NCI-H2081 (cell line): ENCODE measurements at regions not wholly inside any gene's neighbourhood (a gene's known extent, or its start where the extent isn't known, plus 50 kb on each side); places are given as distances from the start of the nearest gene placed in this dataset.
"Not testable (repeated sequence)": the region's sequence is repeated elsewhere in the genome, so short reads cannot be mapped to it uniquely, and the experiment has no call there.

Experiments
- DNase-seq, 2 experiments: peaks; one replicate each; lab custom pipeline; 2025; lab: John Stamatoyannopoulos, UW

DNA sequence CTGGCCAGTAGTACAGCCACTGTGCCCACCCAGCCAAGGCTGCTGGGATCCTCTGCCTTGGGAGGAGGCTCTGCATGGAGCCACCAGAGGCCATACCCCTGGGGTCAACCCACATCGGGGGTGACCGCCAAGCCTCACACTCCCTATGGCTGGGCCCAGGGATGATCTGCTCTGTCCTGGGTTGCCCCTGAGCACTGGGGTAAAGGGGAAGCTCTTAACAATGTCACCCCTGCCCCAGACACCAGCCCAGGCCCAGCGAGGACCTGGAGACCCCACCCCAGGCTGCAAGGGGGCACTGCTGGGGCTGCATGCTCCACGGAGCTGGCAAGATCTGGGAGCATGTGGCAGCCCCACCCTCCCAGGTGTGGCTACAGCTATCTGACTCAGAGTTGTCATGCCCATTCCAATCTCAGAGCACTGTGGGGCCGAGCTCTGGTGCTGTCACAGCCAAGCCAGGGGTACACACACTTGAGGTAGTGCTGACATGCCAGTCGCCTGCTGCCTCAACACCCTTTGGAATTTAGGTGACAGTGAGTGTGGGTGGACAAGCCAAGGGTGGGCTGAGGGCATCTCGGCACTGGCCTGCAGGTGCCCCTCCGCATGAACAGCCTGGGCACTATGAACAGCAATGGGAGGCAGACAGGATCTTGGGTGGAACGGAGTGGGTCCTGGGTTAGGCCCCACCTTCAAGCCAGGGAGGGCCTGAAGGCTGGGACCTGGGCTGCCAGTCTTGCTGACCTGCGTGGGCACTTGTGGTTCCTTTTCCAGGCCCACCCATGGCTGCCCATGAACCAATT, 427.7 kb downstream of the LRRIQ3 start:
- no peak for DNase-seq

GRCh38 chr1:73766786-73767348, 431.1 kb downstream of the LRRIQ3 start:
- no peak for DNase-seq

DNA sequence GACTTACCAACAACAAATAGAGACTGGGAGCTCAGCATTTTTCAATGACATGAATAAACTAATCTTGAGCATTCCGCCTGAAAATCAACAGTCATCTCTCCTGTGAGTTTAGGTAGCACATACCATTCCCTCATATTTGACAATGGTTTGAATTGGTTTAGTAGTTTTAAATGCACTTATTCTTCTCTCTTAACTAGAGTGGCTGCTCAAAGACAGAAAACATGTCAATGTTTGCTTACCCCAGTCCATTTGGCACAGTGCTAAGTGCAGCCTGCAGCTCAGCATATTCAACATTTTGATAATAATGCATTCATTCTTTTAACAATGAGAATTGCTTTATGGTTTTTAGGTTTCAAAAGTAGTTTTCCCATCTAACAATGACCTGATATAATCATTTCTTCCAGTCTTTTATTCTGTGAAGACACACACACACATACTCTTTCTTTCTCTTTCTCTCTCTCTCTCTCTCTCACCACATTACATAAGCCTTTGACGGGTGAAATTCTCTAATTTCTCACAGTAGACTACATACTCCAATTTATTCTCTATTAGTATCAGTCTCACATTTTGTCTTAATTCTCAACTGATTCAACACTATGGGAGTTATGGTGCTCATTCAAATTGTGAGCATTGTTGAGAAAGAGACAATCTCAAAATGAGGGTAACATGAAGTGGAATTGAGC, 432.3 kb downstream of the LRRIQ3 start:
- peak in 1 of 2 experiments; percentile 47 for DNase-seq

GRCh38 chr1:73761559-73761958, 436.4 kb downstream of the LRRIQ3 start:
- DNase-seq, result no peak

DNA sequence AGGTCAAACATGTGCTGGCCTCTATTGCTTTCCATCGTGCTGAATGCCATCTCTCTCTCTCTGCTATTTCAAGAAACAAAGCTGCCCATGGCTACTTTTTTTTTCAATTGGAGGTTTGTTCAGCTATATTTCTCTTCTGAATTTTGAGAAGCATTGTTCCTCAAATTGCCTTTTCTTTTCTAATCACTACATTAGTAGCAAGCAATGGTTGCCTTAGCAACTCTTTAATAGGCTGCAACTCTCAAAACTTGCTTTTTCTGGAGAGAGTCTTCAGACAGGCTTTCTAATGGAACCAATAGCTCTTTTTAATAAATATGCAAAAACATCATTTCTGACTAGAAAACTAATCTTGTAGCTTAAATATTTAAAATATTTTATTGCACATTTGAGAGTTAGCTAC, 439.0 kb downstream of the LRRIQ3 start:
- DNase-seq, result no peak

DNA sequence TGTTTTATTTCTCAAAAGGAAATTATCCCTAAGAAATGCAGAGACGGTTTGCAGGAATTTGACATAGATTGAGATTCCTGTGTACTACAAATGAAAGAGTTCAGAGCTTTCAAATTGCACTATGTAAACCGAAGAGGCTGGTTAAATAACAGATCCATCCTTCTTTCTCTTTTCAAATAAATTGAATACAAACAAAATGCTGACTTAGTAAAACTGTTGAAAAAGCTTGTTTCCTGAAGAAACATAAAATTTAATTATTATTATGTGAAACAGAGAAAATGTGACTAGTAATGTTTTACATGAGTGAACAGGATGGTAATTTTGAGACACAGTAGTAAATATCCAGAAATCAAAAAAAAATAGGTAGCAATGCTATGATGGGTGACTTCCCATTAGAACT, 441.2 kb downstream of the LRRIQ3 start:
- DNase-seq, result no peak

GRCh38 chr1:73755649-73756048, 442.3 kb downstream of the LRRIQ3 start:
- no peak for DNase-seq

GRCh38 chr1:73749996-73750395, 448.0 kb downstream of the LRRIQ3 start:
- DNase-seq, result no peak

GRCh38 chr1:73744985-73745384, 453.0 kb downstream of the LRRIQ3 start:
- no peak for DNase-seq

- no peak for DNase-seq
These were observed 461.9 kb downstream of the LRRIQ3 start for GRCh38 chr1:73736125-73736524.

DNA sequence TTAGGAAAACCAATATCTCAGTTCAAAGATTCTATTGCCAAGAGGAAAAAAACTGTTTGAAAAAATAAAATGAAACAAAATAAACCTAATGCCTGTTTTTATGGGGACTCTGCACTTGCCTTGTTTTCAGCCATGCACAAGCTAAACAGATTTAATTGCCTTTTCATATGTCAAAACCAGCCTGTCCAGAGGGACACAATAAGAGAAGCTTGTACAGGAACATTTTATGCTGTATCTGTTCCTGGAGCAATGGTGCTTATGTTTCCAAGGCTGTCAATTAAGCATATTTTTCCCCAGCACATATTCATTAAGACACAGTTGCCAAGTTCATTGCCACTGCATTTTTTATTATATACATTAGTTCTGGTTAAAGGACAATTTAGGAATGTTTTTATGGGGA, 470.9 kb downstream of the LRRIQ3 start:
- DNase-seq, result no peak

DNA sequence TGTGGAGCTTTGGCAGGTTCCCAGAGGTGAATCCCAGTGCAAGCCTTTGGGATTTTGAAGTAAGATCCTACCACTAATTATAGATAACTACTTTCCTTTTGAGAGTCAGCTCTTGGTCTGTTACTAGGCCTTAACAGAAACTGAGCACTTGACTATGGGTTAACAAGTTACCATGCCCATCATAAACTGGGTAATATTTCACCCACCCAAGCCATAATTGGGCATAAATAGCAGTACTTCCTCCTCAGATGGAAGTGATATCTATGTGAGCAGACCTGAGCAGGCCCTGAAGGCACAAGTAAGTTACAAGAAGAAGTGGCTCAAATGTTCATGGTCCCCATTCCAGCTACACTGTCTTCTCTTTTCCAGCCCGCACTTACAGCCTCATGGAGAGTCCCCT, 475.9 kb downstream of the LRRIQ3 start:
- DNase-seq, result no peak

GRCh38 chr1:73717976-73718375, 480.0 kb downstream of the LRRIQ3 start:
- no peak for DNase-seq

DNA sequence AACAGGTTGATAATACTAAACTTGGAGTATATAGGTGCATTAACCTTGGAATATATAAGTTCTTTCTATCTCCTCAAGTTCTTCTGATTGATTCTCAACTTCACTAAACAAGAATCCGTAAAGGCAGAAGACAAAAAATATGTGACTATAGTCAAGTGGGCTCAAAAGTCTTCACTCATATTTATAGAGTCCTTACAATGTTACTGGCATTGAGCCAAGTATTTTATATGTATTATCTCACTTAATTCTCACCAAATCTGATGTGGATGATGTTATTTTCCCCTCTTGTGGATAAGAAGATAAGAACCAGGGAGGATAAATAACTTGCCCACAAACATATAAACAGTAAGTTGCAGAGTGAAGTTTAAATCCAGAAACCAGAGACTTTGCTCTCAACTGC, 486.9 kb downstream of the LRRIQ3 start:
- no peak for DNase-seq

DNA sequence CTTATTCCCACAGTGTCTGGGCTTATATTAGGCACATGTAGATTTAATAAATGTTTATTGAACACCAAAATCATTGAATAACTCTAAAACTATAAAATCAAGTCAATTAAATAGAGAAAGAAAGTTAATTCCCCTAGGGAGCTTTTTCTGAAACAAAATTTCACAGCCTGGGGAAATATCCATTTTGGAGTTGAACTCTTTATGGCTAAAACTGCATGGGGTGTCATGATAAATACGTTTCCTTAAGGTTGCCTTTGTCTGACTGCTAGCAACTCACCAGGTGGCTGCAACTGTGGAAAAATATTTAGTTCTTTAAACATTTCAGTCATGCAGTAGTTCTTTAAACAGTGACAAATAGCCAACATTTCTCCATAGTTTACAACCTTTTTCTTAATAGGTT, 496.1 kb downstream of the LRRIQ3 start:
- peak; percentile 27 to 73 for DNase-seq

DNA sequence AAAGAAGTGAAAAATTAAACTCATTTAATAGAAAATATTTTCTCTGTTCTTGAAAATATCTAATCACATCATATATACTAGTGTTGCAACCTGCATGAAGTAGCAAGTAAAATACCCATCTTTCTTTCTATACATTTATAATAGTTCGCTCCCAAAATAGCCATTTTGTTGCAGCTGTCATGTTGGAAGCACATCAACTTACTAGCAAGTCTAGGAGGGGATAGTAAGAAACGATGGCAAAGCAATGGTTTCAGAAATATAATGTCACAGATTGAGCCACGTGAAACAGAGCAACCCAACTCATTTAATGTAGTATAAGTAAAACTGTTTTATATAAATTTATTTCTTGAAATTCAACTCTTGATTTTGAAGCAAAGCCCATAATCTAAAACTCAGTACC, 521.8 kb downstream of the LRRIQ3 start:
- no peak for DNase-seq

DNA sequence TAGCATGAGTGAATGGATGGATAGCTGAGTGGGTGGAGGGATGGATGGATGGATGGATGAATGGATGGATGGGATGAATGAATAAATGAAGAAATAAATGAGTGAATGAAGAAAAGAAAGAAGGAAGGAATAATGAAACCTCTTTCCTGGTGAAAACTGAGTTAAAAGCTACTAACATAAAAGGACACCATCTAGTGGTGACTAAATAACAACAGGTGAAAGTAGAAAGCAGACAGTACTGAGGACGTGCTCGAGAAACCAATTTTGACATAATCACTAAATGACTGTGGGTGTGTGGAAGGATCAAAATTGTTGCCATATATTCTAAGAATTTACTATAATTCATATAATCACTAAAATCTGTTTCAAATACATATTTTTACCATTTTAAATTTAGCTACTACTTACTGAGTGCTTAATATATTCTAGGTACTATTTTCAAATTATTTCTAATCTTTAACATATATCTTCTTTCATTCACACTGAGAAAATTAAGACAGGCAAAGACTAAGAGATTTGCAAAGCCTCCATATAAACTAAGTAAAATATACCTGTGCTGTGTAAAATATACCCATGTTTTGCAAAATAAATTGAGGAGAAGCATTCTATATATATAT, 522.9 kb downstream of the LRRIQ3 start:
- DNase-seq, result peak; percentile 32 to 49

- peak in 1 of 2 experiments; percentile 46 for DNase-seq
These were observed 524.0 kb downstream of the LRRIQ3 start for GRCh38 chr1:73673971-73674370.

DNA sequence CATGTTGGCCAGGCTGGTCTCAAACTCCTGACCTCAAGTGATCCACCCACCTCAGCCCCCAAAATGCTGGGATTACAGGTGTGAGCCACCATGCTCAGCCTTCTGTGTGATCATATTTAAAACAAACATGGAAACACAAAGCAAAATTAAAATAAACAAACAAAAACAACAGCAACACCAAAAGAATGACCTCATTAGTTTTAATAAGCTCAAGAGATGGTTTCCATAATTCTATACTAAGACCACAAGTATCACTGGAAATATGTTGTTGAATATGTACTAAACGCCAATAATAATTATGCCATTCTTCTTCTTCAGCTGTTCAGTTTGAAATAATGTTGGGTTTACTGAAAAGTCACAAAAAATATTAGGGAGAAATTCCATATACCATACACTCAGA, 526.4 kb downstream of the LRRIQ3 start:
- DNase-seq, result no peak

DNA sequence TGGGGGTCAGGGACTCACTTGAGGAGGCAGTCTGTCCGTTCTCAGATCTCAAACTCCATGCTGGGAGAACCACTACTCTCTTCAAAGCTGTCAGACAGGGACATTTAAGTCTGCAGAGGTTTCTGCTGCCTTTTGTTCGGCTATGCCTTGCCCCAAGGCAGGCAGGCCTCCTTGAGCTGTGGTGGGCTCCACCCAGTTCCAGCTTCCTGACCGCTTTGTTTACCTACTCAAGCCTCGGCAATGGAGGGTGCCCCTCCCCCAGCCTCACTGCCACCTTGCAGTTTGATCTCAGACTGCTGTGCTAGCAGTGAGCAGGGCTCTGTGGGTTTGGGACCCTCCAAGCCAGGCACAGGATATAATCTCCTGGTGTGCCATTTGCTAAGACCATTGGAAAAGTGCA, 530.0 kb downstream of the LRRIQ3 start:
- not testable (repeated sequence) for DNase-seq

DNA sequence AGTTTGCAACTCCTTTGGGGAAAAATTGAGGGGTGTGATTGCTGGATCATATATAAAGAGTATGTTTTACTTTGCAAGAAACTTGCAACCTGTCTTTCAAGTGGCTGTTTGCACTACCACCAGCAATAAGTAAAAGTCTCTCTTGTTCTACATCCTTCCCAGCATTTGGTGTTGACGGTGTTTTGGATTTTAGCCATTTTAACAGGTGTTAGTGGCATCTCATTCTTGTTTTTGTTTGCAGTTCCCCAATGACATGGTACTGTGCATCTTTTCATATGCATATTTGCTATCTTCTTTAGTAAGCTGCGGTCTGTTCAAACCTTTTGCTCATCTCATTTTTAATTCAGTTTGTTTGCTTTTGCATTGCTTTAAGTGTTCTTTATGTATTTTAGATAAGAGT, 535.5 kb downstream of the LRRIQ3 start:
- no peak for DNase-seq

GRCh38 chr1:73659136-73659535, 538.8 kb downstream of the LRRIQ3 start:
- DNase-seq, result peak; percentile 51 to 60

- DNase-seq, result no peak
These were observed 543.3 kb downstream of the LRRIQ3 start for GRCh38 chr1:73654714-73655113.
